PC-3 (cell line): ENCODE measurements at regions not wholly inside any gene's neighbourhood (a gene's known extent, or its start where the extent isn't known, plus 50 kb on each side); places are given as distances from the start of the nearest gene placed in this dataset.

Source experiments
- ATAC-seq: fragments of 200-7000 bp; cut with Tn5 transposase; 2 replicates; pipeline ENCODE4 v1.9.1; 2020; ENCODE audit warnings: mild to moderate bottlenecking, moderate library complexity
- BruUV-seq: library from RNA; stranded (reverse); fragments of 400-500 nt; replicated peaks from 2 replicates; lab custom pipeline; 2021; lab: Mats Ljungman, UMichigan
- CTCF ChIA-PET: fragments of 300-600 bp; sonication (Branson Sonifier 250); formaldehyde crosslinking; loops from one replicate; lab custom pipeline; 2022; ENCODE audit warnings: antibody characterized with exemption; lab: Charles Lee
- POLR2A ChIA-PET: fragments of 300-600 bp; sonication (Branson Sonifier 250); formaldehyde crosslinking; loops from one replicate; lab custom pipeline; 2022; ENCODE audit warnings: antibody characterized with exemption; ENCODE audit not compliant: unreplicated experiment; lab: Charles Lee
- DNase-seq: peaks from one replicate; pipeline ENCODE4 v3.0.0-alpha.2; 2015
- H2AFZ ChIP-seq: fragments of 300-600 bp; sonication (generic); 2 replicates; pipeline ENCODE4 v1.6.0; 2016; ENCODE audit warnings: antibody characterized with exemption, low read length
- H3F3A ChIP-seq: fragments of 300-600 bp; sonication (generic); one replicate; pipeline ENCODE4 v1.6.0; 2017; ENCODE audit warnings: antibody characterized with exemption, low read length, control low read depth, mild to moderate bottlenecking; ENCODE audit not compliant: unreplicated experiment
- H3K27ac ChIP-seq: fragments of 300-600 bp; sonication (generic); 2 replicates; pipeline ENCODE4 v1.5.1; 2016; ENCODE audit warnings: mild to moderate bottlenecking, low read length
- H3K27me3 ChIP-seq: fragments of 300-600 bp; sonication (generic); 2 replicates; pipeline ENCODE4 v1.6.1; 2016; ENCODE audit warnings: low read length, mixed read lengths
- H3K36me3 ChIP-seq: fragments of 300-600 bp; sonication (generic); 2 replicates; pipeline ENCODE4 v1.6.1; 2016; ENCODE audit warnings: low read depth, mixed run types, low read length, mixed read lengths
- H3K4me1 ChIP-seq: fragments of 300-600 bp; sonication (generic); 2 replicates; pipeline ENCODE4 v1.5.1; 2016; ENCODE audit warnings: low read length; ENCODE audit not compliant: insufficient read depth
- H3K4me2 ChIP-seq: fragments of 300-600 bp; sonication (generic); 2 replicates; pipeline ENCODE4 v1.6.0; 2016; ENCODE audit warnings: low read length
- H3K4me3 ChIP-seq: fragments of 300-600 bp; sonication (generic); 2 replicates; pipeline ENCODE4 v1.5.1; 2016; ENCODE audit warnings: mild to moderate bottlenecking, low read length, mixed read lengths
- H3K79me2 ChIP-seq: fragments of 300-600 bp; sonication (generic); 2 replicates; pipeline ENCODE4 v1.6.1; 2017; ENCODE audit warnings: low read length, mixed read lengths
- H3K9ac ChIP-seq: fragments of 300-600 bp; sonication (generic); 2 replicates; pipeline ENCODE4 v1.6.0; 2016; ENCODE audit warnings: mild to moderate bottlenecking, low read length
- H3K9me2 ChIP-seq: fragments of 300-600 bp; sonication (generic); replicated peaks from 2 replicates; pipeline ENCODE4 v1.6.1; 2016; ENCODE audit warnings: mixed run types, low read length, mixed read lengths
- H3K9me3 ChIP-seq: fragments of 300-600 bp; sonication (generic); 2 replicates; pipeline ENCODE4 v1.6.1; 2016; ENCODE audit warnings: low read length, mixed read lengths
- H4K20me1 ChIP-seq: fragments of 300-600 bp; sonication (generic); 2 replicates; pipeline ENCODE4 v1.6.1; 2016; ENCODE audit warnings: low read length, mixed read lengths
- EZH2 ChIP-seq: fragments of 300-600 bp; sonication (generic); IDR thresholded peaks from one replicate; pipeline ENCODE4 v1.6.1; 2017; ENCODE audit warnings: antibody characterized with exemption, mild to moderate bottlenecking, low read length; ENCODE audit not compliant: unreplicated experiment
- EZH2phosphoT487 ChIP-seq: fragments of 300-600 bp; sonication (generic); IDR thresholded peaks from 2 replicates; pipeline ENCODE4 v1.6.1; 2018; ENCODE audit warnings: mild to moderate bottlenecking, antibody characterized with exemption, low read length, borderline replicate concordance
- intact Hi-C: fragments of 100-400 bp; cut with micrococcal nuclease; formaldehyde crosslinking; loops from 2 replicates; pipeline ENCODE4 v1.9.0; 2023
- TF ChIP-seq, protein P1 (sequence below): fragments of 300-600 bp; sonication (generic); conservative IDR thresholded peaks from 2 replicates; pipeline ENCODE4 v1.5.1; 2017; ENCODE audit warnings: antibody characterized with exemption, low read depth, mild to moderate bottlenecking, low read length

DNA sequence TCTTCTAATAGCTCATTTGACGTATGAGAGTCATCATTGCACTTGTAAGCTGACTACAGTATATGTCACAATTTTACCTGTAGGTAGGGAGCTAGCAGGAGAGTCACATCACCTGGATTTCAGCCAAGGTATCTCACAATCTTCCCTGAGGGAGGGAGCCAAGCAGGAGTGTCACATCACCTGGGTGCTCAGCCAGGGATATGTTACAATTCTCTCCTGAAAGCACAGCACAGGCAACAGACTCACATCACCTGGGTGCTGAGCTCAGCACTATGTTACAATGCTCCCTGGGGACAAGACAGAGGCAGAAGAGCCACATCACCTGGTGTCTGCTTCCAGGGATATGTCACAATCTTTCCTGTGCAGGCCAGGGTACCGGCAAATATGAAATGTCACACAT, 51.5 kb upstream of the ZNF730 start:
- DNase-seq (no peak), ATAC-seq (no peak)
- no peaks in the 10 kb centered on the region for H3K36me3 ChIP-seq
- H3K27ac ChIP-seq = no peak overlapping the region
- H3F3A ChIP-seq = no peaks in the 10 kb centered on the region
- H3K9me2 ChIP-seq = no peaks in the 10 kb centered on the region
- ChIA-PET CTCF (no interaction called here), POLR2A (no interaction called here)
- H4K20me1 ChIP-seq = no peaks in the 10 kb centered on the region
- BruUV-seq = no TSS peak
- no peak overlapping the region for H3K9ac ChIP-seq
- peaks cover 6% of the 10 kb centered on the region; the same call in 1 of the 2 replicates for H3K9me3 ChIP-seq
- no peaks in the 10 kb centered on the region for H3K27me3 ChIP-seq
- no peaks in the 10 kb centered on the region for H3K4me1 ChIP-seq
- intact Hi-C loops = no loop called here
- no peak overlapping the region for H3K4me3 ChIP-seq
- no peak overlapping the region for H3K4me2 ChIP-seq
- TF ChIP-seq, protein P1, sequence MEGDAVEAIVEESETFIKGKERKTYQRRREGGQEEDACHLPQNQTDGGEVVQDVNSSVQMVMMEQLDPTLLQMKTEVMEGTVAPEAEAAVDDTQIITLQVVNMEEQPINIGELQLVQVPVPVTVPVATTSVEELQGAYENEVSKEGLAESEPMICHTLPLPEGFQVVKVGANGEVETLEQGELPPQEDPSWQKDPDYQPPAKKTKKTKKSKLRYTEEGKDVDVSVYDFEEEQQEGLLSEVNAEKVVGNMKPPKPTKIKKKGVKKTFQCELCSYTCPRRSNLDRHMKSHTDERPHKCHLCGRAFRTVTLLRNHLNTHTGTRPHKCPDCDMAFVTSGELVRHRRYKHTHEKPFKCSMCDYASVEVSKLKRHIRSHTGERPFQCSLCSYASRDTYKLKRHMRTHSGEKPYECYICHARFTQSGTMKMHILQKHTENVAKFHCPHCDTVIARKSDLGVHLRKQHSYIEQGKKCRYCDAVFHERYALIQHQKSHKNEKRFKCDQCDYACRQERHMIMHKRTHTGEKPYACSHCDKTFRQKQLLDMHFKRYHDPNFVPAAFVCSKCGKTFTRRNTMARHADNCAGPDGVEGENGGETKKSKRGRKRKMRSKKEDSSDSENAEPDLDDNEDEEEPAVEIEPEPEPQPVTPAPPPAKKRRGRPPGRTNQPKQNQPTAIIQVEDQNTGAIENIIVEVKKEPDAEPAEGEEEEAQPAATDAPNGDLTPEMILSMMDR = no peak
- TF ChIP-seq EZH2phosphoT487 (no peak), EZH2 (no peak)
- H2AFZ ChIP-seq = no peak overlapping the region
- no peaks in the 10 kb centered on the region for H3K79me2 ChIP-seq

GRCh38 chr19:23062921-23063320, 53.9 kb upstream of the ZNF730 start:
- POLR2A ChIA-PET = no interaction called here
- no peak for TF ChIP-seq EZH2
- TF ChIP-seq EZH2phosphoT487 = no peak
- TF ChIP-seq, protein P1 = no peak

GRCh38 chr19:23060016-23060415, 56.8 kb upstream of the ZNF730 start:
- TF ChIP-seq EZH2phosphoT487 = no peak
- no peak for TF ChIP-seq EZH2
- TF ChIP-seq, protein P1 = no peak
- POLR2A ChIA-PET = no interaction called here
- intact Hi-C loops = no loop called here
- no peak overlapping the region for H3K9ac ChIP-seq
- no peaks in the 10 kb centered on the region for H3K79me2 ChIP-seq
- BruUV-seq = no TSS peak
- H4K20me1 ChIP-seq = no peaks in the 10 kb centered on the region
- no peak overlapping the region for H3K27ac ChIP-seq
- peaks cover 4% of the 10 kb centered on the region; the same call in 1 of the 2 replicates for H3K9me3 ChIP-seq
- CTCF ChIA-PET = no interaction called here
- no peak overlapping the region for H2AFZ ChIP-seq
- H3K4me3 ChIP-seq = no peak overlapping the region
- no peaks in the 10 kb centered on the region for H3K4me1 ChIP-seq
- DNase-seq (no peak), ATAC-seq (no peak)
- H3K9me2 ChIP-seq = no peaks in the 10 kb centered on the region
- H3K4me2 ChIP-seq = no peak overlapping the region
- no peaks in the 10 kb centered on the region for H3K27me3 ChIP-seq
- no peaks in the 10 kb centered on the region for H3F3A ChIP-seq
- no peaks in the 10 kb centered on the region for H3K36me3 ChIP-seq

More at GRCh38 chr19:23062921-23063320, 53.9 kb upstream of the ZNF730 start:
- no peaks in the 10 kb centered on the region for H3F3A ChIP-seq
- H3K9me3 ChIP-seq = no peaks in the 10 kb centered on the region; the same call in 1 of the 2 replicates
- H4K20me1 ChIP-seq = no peaks in the 10 kb centered on the region
- H3K9ac ChIP-seq = no peak overlapping the region
- H3K79me2 ChIP-seq = no peaks in the 10 kb centered on the region
- ATAC-seq = no peak
- no peaks in the 10 kb centered on the region for H3K36me3 ChIP-seq
- no peak overlapping the region for H3K4me3 ChIP-seq
- CTCF ChIA-PET = no interaction called here
- no TSS peak for BruUV-seq
- intact Hi-C loops = no loop called here
- no peaks in the 10 kb centered on the region for H3K9me2 ChIP-seq
- no peak for DNase-seq
- H3K27me3 ChIP-seq = no peaks in the 10 kb centered on the region
- H3K4me1 ChIP-seq = no peaks in the 10 kb centered on the region
- H3K4me2 ChIP-seq = no peak overlapping the region
- no peak overlapping the region for H2AFZ ChIP-seq
- no peak overlapping the region for H3K27ac ChIP-seq
